Spleen (tissue), 11 donors: ENCODE measurements at regions not wholly inside any gene's neighbourhood (a gene's known extent, or its start where the extent isn't known, plus 50 kb on each side); places are given as distances from the start of the nearest gene placed in this dataset.

Source experiments
- DNase-seq: peaks from one replicate; pipeline ENCODE4 v3.0.0-alpha.2; 2020
- H3K27ac ChIP-seq, 8 donors: fragments of 200-600 bp; sonication (generic) in 7 of 8; 1 replicate in 4 of 8; 2 replicates in 4 of 8; pipeline versions ENCODE4 v1.5.0 to v1.8.0; 2016 to 2021; ENCODE audit warnings: inconsistent platforms in 4 of 8, mild to moderate bottlenecking in 4 of 8, moderate library complexity in 1 of 8
- H3K27me3 ChIP-seq, 7 donors: fragments of 200-600 bp; sonication (generic) in 6 of 7; replicated peaks in 1 of 7; 1 replicate in 4 of 7; 2 replicates in 3 of 7; pipeline versions ENCODE4 v1.5.0 to v1.8.0; 2016 to 2021; ENCODE audit warnings: inconsistent platforms in 3 of 7, mild to moderate bottlenecking in 1 of 7
- H3K36me3 ChIP-seq, 6 donors: fragments of 200-600 bp; sonication (generic) in 5 of 6; 1 replicate in 4 of 6; 2 replicates in 2 of 6; pipeline versions ENCODE4 v1.5.0 to v1.8.0; 2016 to 2021; ENCODE audit warnings: inconsistent platforms in 2 of 6
- H3K4me1 ChIP-seq, 6 donors: fragments of 200-600 bp; sonication (generic) in 5 of 6; 1 replicate in 3 of 6; 2 replicates in 3 of 6; pipeline versions ENCODE4 v1.5.0 to v1.8.0; 2016 to 2021; ENCODE audit warnings: inconsistent platforms in 3 of 6
- H3K4me3 ChIP-seq, 8 donors: fragments of 200-600 bp; sonication (generic) in 7 of 8; 1 replicate in 4 of 8; 2 replicates in 4 of 8; pipeline versions ENCODE4 v1.5.0 to v1.8.0; 2016 to 2021; ENCODE audit warnings: inconsistent platforms in 4 of 8, mild to moderate bottlenecking in 4 of 8, moderate library complexity in 2 of 8
- H3K9me3 ChIP-seq, 8 donors: fragments of 200-600 bp; sonication (generic) in 7 of 8; 1 replicate in 4 of 8; 2 replicates in 4 of 8; pipeline versions ENCODE4 v1.5.0 to v1.8.0; 2016 to 2021; ENCODE audit warnings: inconsistent platforms in 4 of 8
- POLR2A ChIP-seq, 3 donors: fragments of 450-650 bp; IDR thresholded peaks; one replicate each; pipeline ENCODE4 v1.5.1; 2017; ENCODE audit warnings: antibody characterized with exemption in 3 of 3, mild to moderate bottlenecking in 1 of 3
- POLR2AphosphoS5 ChIP-seq, 3 donors: sonication (generic); formaldehyde crosslinking; IDR thresholded peaks; one replicate each; pipeline ENCODE4 v1.5.1; 2017; ENCODE audit warnings: antibody characterized with exemption in 3 of 3
- WGBS, 5 donors: extraction: QIAGEN DNeasy Blood & Tissue Kit in 3 of 5; methylation state at CpG; one replicate each; pipeline versions ENCODE4 v1.1.5 to v1.1.7; 2013 to 2018; 5-methylcytosine and 5-hydroxymethylcytosine counted together
- intact Hi-C: fragments of 100-400 bp; cut with DNase I; formaldehyde crosslinking; loops from one replicate; pipeline ENCODE4 v1.15.0; 2023; ENCODE audit warnings: low total_unique reads
- TF ChIP-seq, protein P1 (sequence below), 11 experiments: fragments of 200-600 bp in 7 of 11; fragments of 450-650 bp in 4 of 11; sonication (generic) in 4 of 11; IDR thresholded peaks in 8 of 11; conservative IDR thresholded peaks in 3 of 11; 1 replicate in 7 of 11; 2 replicates in 4 of 11; pipeline versions ENCODE4 v1.4.0 to v1.8.0; 2016 to 2021; ENCODE audit warnings: antibody characterized with exemption in 11 of 11, inconsistent platforms in 4 of 11, mild to moderate bottlenecking in 1 of 11
- donor health status: healthy with polysubstance abuse.
- donor health status: DM: no; HTN: no; CAD: no; lungs with moderate emphysema.
- donor health status: DM: no; HTN: no; CAD: no.
- donor health status: Bipolar disorder and iron deficiency.
- donor health status: healthy.
- donor health status: DM: no; HTN: no; CAD: no.
- donor health status: DM: yes; HTN: yes; CAD: no.

- Histone ChIP-seq H3K36me3 (no peaks in the 10 kb centered on the region), H3K27me3 (no peaks in the 10 kb centered on the region), H3K27ac (no peak overlapping the region), H3K9me3 (peaks cover 0 to 23% (median 14%) of the 10 kb centered on the region in 8 donors), H3K4me1 (no peaks in the 10 kb centered on the region), H3K4me3 (no peak overlapping the region)
- no peak for DNase-seq
- 59 to 79% (median 68%) methylated on average over 11 of the region's 11 CpGs for WGBS, 5 donors
- TF ChIP-seq, protein P1, sequence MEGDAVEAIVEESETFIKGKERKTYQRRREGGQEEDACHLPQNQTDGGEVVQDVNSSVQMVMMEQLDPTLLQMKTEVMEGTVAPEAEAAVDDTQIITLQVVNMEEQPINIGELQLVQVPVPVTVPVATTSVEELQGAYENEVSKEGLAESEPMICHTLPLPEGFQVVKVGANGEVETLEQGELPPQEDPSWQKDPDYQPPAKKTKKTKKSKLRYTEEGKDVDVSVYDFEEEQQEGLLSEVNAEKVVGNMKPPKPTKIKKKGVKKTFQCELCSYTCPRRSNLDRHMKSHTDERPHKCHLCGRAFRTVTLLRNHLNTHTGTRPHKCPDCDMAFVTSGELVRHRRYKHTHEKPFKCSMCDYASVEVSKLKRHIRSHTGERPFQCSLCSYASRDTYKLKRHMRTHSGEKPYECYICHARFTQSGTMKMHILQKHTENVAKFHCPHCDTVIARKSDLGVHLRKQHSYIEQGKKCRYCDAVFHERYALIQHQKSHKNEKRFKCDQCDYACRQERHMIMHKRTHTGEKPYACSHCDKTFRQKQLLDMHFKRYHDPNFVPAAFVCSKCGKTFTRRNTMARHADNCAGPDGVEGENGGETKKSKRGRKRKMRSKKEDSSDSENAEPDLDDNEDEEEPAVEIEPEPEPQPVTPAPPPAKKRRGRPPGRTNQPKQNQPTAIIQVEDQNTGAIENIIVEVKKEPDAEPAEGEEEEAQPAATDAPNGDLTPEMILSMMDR (IDR thresholded peaks at IDR 0.05 in 8 of 11, conservative IDR thresholded peaks at IDR 0.05 in 3 of 11) = no peak
- no peak for TF ChIP-seq POLR2AphosphoS5 (IDR thresholded peaks at IDR 0.05)
- TF ChIP-seq POLR2A (IDR thresholded peaks at IDR 0.05) = no peak
- intact Hi-C loops = no loop called here
Observed at GRCh38 chr18:75874401-75875089, 447.0 kb upstream of the SMIM21 start.

DNA sequence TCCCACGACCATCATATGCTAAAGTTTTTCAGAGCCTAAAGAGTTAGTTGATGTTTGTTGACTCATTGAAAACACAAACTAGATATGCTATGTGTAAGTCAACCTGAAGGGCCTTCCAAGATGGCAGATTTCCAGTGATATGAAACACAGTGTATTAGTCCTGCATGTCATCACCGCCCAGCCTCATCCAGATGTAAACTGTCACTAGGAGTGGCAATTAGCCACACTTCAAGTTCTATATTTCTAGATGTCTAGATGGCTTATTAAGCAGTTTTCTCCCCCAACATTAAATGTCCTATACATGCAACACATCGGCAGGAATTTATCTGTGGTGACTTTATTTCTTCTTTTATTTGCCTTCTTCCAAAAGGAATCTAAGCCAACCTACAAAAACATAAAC, 444.1 kb upstream of the SMIM21 start:
- Histone ChIP-seq H3K4me3 (no peak overlapping the region), H3K36me3 (no peaks in the 10 kb centered on the region), H3K4me1 (no peaks in the 10 kb centered on the region), H3K27ac (no peak overlapping the region), H3K27me3 (no peaks in the 10 kb centered on the region), H3K9me3 (peaks cover 0 to 6% (median 0%) of the 10 kb centered on the region in 8 donors)
- 75 to 83% (median 79%) methylated on average over 3 of the region's 3 CpGs for WGBS, 5 donors
- DNase-seq = no peak
- no peak for TF ChIP-seq POLR2AphosphoS5 (IDR thresholded peaks at IDR 0.05)
- intact Hi-C loops = no loop called here

- TF ChIP-seq POLR2AphosphoS5 (IDR thresholded peaks at IDR 0.05) = no peak
- no peak for TF ChIP-seq POLR2A (IDR thresholded peaks at IDR 0.05)
- TF ChIP-seq, protein P1 (IDR thresholded peaks at IDR 0.05 in 8 of 11, conservative IDR thresholded peaks at IDR 0.05 in 3 of 11) = no peak
- no peaks in the 10 kb centered on the region for H3K4me1 ChIP-seq
- no peaks in the 10 kb centered on the region for H3K36me3 ChIP-seq
- no peak for DNase-seq
- H3K9me3 ChIP-seq = no peaks in the 10 kb centered on the region
- H3K27ac ChIP-seq = no peak overlapping the region
- WGBS, 5 donors = 42 to 63% (median 51%) methylated on average over 1 of the region's 1 CpG
- intact Hi-C loops = no loop called here
- no peak overlapping the region for H3K4me3 ChIP-seq
- H3K27me3 ChIP-seq = no peaks in the 10 kb centered on the region
Observed at GRCh38 chr18:75869162-75869561, 441.7 kb upstream of the SMIM21 start.

- Histone ChIP-seq H3K27me3 (no peaks in the 10 kb centered on the region), H3K36me3 (no peaks in the 10 kb centered on the region), H3K4me3 (no peak overlapping the region), H3K27ac (no peak overlapping the region), H3K4me1 (no peaks in the 10 kb centered on the region), H3K9me3 (no peaks in the 10 kb centered on the region)
- intact Hi-C loops = no loop called here
- DNase-seq = peak; percentile 36
- 86 to 92% (median 91%) methylated on average over 9 of the region's 9 CpGs for WGBS, 5 donors
- no peak for TF ChIP-seq POLR2AphosphoS5 (IDR thresholded peaks at IDR 0.05)
- no peak for TF ChIP-seq POLR2A (IDR thresholded peaks at IDR 0.05)
- TF ChIP-seq, protein P1 (IDR thresholded peaks at IDR 0.05 in 8 of 11, conservative IDR thresholded peaks at IDR 0.05 in 3 of 11) = no peak
Observed at GRCh38 chr18:75868031-75868430, 440.5 kb upstream of the SMIM21 start.
